Occipital lobe (tissue), 1 donor: ENCODE measurements at regions not wholly inside any gene's neighbourhood (a gene's known extent, or its start where the extent isn't known, plus 50 kb on each side); places are given as distances from the start of the nearest gene placed in this dataset.

Source experiments
- DNase-seq: peaks from one replicate; lab custom pipeline; 2025; lab: John Stamatoyannopoulos, UW

- no peak for DNase-seq
Observed at GRCh38 chr5:68924481-68925145, 169.2 kb upstream of the SLC30A5 start.

GRCh38 chr5:68928617-68929302, 165.1 kb upstream of the SLC30A5 start:
- DNase-seq = no peak

- DNase-seq = no peak
Observed at GRCh38 chr5:68930139-68930538, 163.7 kb upstream of the SLC30A5 start.

- no peak for DNase-seq
Observed at GRCh38 chr5:68932830-68933434, 160.9 kb upstream of the SLC30A5 start.

- DNase-seq = no peak
Observed at GRCh38 chr5:68942169-68942568, 151.6 kb upstream of the SLC30A5 start.

GRCh38 chr5:68946728-68947127, 147.1 kb upstream of the SLC30A5 start:
- DNase-seq = no peak

- DNase-seq = no peak
Observed at GRCh38 chr5:68947986-68948385, 145.8 kb upstream of the SLC30A5 start.

- DNase-seq = peak; percentile 37
Observed at GRCh38 chr5:68949256-68949655, 144.6 kb upstream of the SLC30A5 start.

GRCh38 chr5:68949711-68950110, 144.1 kb upstream of the SLC30A5 start:
- no peak for DNase-seq

- peak; percentile 35 for DNase-seq
Observed at GRCh38 chr5:68950125-68950524, 143.7 kb upstream of the SLC30A5 start.

GRCh38 chr5:68950930-68951329, 142.9 kb upstream of the SLC30A5 start:
- DNase-seq = no peak

- DNase-seq = no peak
Observed at GRCh38 chr5:68953231-68953874, 140.5 kb upstream of the SLC30A5 start.

GRCh38 chr5:68953875-68954617, 139.8 kb upstream of the SLC30A5 start:
- DNase-seq = no peak

- DNase-seq = no peak
Observed at GRCh38 chr5:68954618-68954910, 139.2 kb upstream of the SLC30A5 start.

GRCh38 chr5:68957591-68957990, 136.2 kb upstream of the SLC30A5 start:
- DNase-seq = no peak

- DNase-seq = no peak
Observed at GRCh38 chr5:68958428-68958827, 135.4 kb upstream of the SLC30A5 start.

- no peak for DNase-seq
Observed at GRCh38 chr5:68960456-68960855, 133.4 kb upstream of the SLC30A5 start.

- no peak for DNase-seq
Observed at GRCh38 chr5:68960961-68961360, 132.9 kb upstream of the SLC30A5 start.

- no peak for DNase-seq
Observed at GRCh38 chr5:68961762-68962161, 132.1 kb upstream of the SLC30A5 start.

- peak; percentile 50 for DNase-seq
Observed at GRCh38 chr5:68962757-68963484, 130.9 kb upstream of the SLC30A5 start.

GRCh38 chr5:68964679-68965078, 129.1 kb upstream of the SLC30A5 start:
- DNase-seq = no peak
